IMR-90 (cell line): ENCODE measurements at regions not wholly inside any gene's neighbourhood (a gene's known extent, or its start where the extent isn't known, plus 50 kb on each side); places are given as distances from the start of the nearest gene placed in this dataset.

Experiments
- ATAC-seq: fragments of 200-7000 bp; cut with Tn5 transposase; 2 replicates; pipeline ENCODE4 v1.9.1; 2020; ENCODE audit warnings: low read depth, mild to moderate bottlenecking, moderate library complexity
- BruUV-seq: library from RNA; stranded (reverse); fragments of 400-500 nt; replicated peaks from 2 replicates; lab custom pipeline; 2021; lab: Mats Ljungman, UMichigan
- CTCF ChIA-PET: fragments of 300-600 bp; formaldehyde crosslinking; extraction: SDS; loops from one replicate; lab custom pipeline; 2021; ENCODE audit warnings: antibody characterized with exemption; lab: Yijun Ruan, JAX
- POLR2A ChIA-PET: fragments of 300-600 bp; sonication (Branson Sonifier 250); formaldehyde crosslinking; loops from one replicate; lab custom pipeline; 2022; ENCODE audit warnings: antibody characterized with exemption; ENCODE audit not compliant: unreplicated experiment; lab: Charles Lee
- DNase-seq: peaks from one replicate; pipeline ENCODE4 v3.0.0; 2013
- H2AFZ ChIP-seq: replicated peaks from 2 replicates; pipeline ENCODE3; 2013; ENCODE audit warnings: low read length, mild to moderate bottlenecking; ENCODE audit not compliant: poor library complexity
- H2AK5ac ChIP-seq: 2 replicates; pipeline ENCODE4 v1.6.1; 2013; ENCODE audit warnings: low read depth, low read length, inconsistent platforms
- H2AK9ac ChIP-seq: replicated peaks from 2 replicates; pipeline ENCODE3; 2013; ENCODE audit warnings: mild to moderate bottlenecking, low read depth, low read length, moderate library complexity; ENCODE audit not compliant: poor library complexity
- H2BK120ac ChIP-seq: 2 replicates; pipeline ENCODE4 v1.6.1; 2013; ENCODE audit warnings: low read depth, low read length, inconsistent platforms
- H2BK15ac ChIP-seq: 3 replicates; pipeline ENCODE4 v1.6.1; 2013; ENCODE audit warnings: low read depth, low read length, inconsistent platforms
- H2BK20ac ChIP-seq: 2 replicates; pipeline ENCODE4 v1.6.1; 2013; ENCODE audit warnings: low read depth, mild to moderate bottlenecking, inconsistent platforms, low read length, moderate library complexity
- H2BK5ac ChIP-seq: 2 replicates; pipeline ENCODE4 v1.6.1; 2013; ENCODE audit warnings: mild to moderate bottlenecking, low read depth, low read length, inconsistent platforms; ENCODE audit not compliant: poor library complexity, severe bottlenecking
- H3K14ac ChIP-seq: replicated peaks from 2 replicates; pipeline ENCODE4 v1.6.1; 2013; ENCODE audit warnings: low read depth, low read length, inconsistent platforms
- H3K18ac ChIP-seq: 2 replicates; pipeline ENCODE4 v1.6.1; 2013; ENCODE audit warnings: low read depth, low read length, control low read depth
- H3K23ac ChIP-seq: 2 replicates; pipeline ENCODE4 v1.6.1; 2013; ENCODE audit warnings: low read depth, low read length, inconsistent platforms
- H3K27ac ChIP-seq: 2 replicates; pipeline ENCODE4 v1.5.1; 2013; ENCODE audit warnings: mild to moderate bottlenecking, control low read depth, low read length; ENCODE audit not compliant: insufficient read depth
- H3K27me3 ChIP-seq: 2 replicates; pipeline ENCODE4 v1.6.1; 2013; ENCODE audit warnings: low read length; ENCODE audit not compliant: control insufficient read depth, insufficient read depth
- H3K36me3 ChIP-seq: 2 replicates; pipeline ENCODE4 v1.6.1; 2013; ENCODE audit warnings: low read length, mixed read lengths; ENCODE audit not compliant: control insufficient read depth, insufficient read depth
- H3K4ac ChIP-seq: 2 replicates; pipeline ENCODE4 v1.6.1; 2013; ENCODE audit warnings: low read depth, low read length, inconsistent platforms
- H3K4me1 ChIP-seq: 2 replicates; pipeline ENCODE4 v1.6.1; 2013; ENCODE audit warnings: low read length, mixed read lengths; ENCODE audit not compliant: control insufficient read depth, insufficient read depth
- H3K4me2 ChIP-seq: 2 replicates; pipeline ENCODE4 v1.6.1; 2013; ENCODE audit warnings: low read depth, mild to moderate bottlenecking, control low read depth, low read length, moderate library complexity
- H3K4me3 ChIP-seq: 2 replicates; pipeline ENCODE4 v1.5.1; 2013; ENCODE audit warnings: low read depth, mild to moderate bottlenecking, control low read depth, low read length, moderate library complexity; ENCODE audit not compliant: insufficient read depth
- H3K56ac ChIP-seq: 2 replicates; pipeline ENCODE4 v1.6.1; 2013; ENCODE audit warnings: low read length, inconsistent platforms; ENCODE audit not compliant: insufficient read depth; ENCODE audit errors: extremely low read depth
- H3K79me1 ChIP-seq, 2 experiments: 2 replicates each; pipeline ENCODE4 v1.6.1; 2013; ENCODE audit warnings: low read length in 2 of 2, inconsistent platforms in 1 of 2, low read depth in 1 of 2
- H3K9ac ChIP-seq: 2 replicates; pipeline ENCODE4 v1.6.1; 2013; ENCODE audit warnings: low read depth, low read length, control low read depth
- H3K9me1 ChIP-seq: 2 replicates; pipeline ENCODE4 v1.6.1; 2013; ENCODE audit warnings: low read length, inconsistent platforms; ENCODE audit not compliant: insufficient read depth
- H3K9me3 ChIP-seq: 2 replicates; pipeline ENCODE4 v1.6.1; 2013; ENCODE audit warnings: low read length; ENCODE audit not compliant: control insufficient read depth, insufficient read depth
- H4K20me1 ChIP-seq: 2 replicates; pipeline ENCODE4 v1.6.1; 2013; ENCODE audit warnings: low read length, inconsistent platforms; ENCODE audit not compliant: insufficient read depth
- H4K5ac ChIP-seq: 2 replicates; pipeline ENCODE4 v1.6.1; 2013; ENCODE audit warnings: mild to moderate bottlenecking, low read depth, low read length, control low read depth
- H4K8ac ChIP-seq, 2 experiments: 2 replicates each; pipeline ENCODE4 v1.6.1; 2013; ENCODE audit warnings: low read depth in 2 of 2, low read length in 2 of 2, control low read depth in 1 of 2, inconsistent platforms in 1 of 2
- H4K91ac ChIP-seq: 2 replicates; pipeline ENCODE4 v1.6.1; 2013; ENCODE audit warnings: low read depth, low read length, inconsistent platforms; ENCODE audit not compliant: insufficient read depth
- CEBPB ChIP-seq: IDR thresholded peaks from 2 replicates; pipeline ENCODE4 v1.6.1; 2012; ENCODE audit warnings: low read depth, low read length, improper control_type of control experiment
- FOS ChIP-seq: fragments of 150-350 bp; IDR thresholded peaks from 2 replicates; pipeline ENCODE4 v1.6.1; 2016; ENCODE audit warnings: low read depth, low read length
- MXI1 ChIP-seq: IDR thresholded peaks from 2 replicates; pipeline ENCODE4 v1.6.1; 2012; ENCODE audit warnings: low read depth, mild to moderate bottlenecking, low read length, moderate library complexity, borderline replicate concordance
- POLR2A ChIP-seq: IDR thresholded peaks from 2 replicates; pipeline ENCODE4 v1.6.1; 2012; ENCODE audit warnings: mild to moderate bottlenecking, low read depth, low read length
- WGBS, 2 experiments: methylation state at CpG; one replicate each; pipeline versions ENCODE4 v1.1.5 to v1.1.7; 2013; ENCODE audit warnings: missing lambda C conversion rate in 2 of 2; ENCODE audit not compliant: insufficient read length in 1 of 2; ENCODE audit errors: extremely low coverage in 2 of 2; 5-methylcytosine and 5-hydroxymethylcytosine counted together
- dilution Hi-C: fragments of 300-500 bp; cut with HindIII; formaldehyde crosslinking; loops from one replicate; pipeline ENCODE4 v1.14.3; 2018; ENCODE audit warnings: low sequenced_read_pairs; ENCODE audit not compliant: unreplicated experiment
- in situ Hi-C: fragments of 300-500 bp; cut with MboI; formaldehyde crosslinking; loops from 3 replicates; pipeline ENCODE4 v1.14.3; 2019; ENCODE audit warnings: low sequenced_read_pairs, inconsistent platforms, mixed read lengths
- intact Hi-C: fragments of 100-400 bp; cut with micrococcal nuclease; formaldehyde crosslinking; loops from 2 replicates; pipeline ENCODE4 v1.10.0; 2022
- TF ChIP-seq, protein P1 (sequence below): fragments of 150-350 bp; IDR thresholded peaks from 2 replicates; pipeline ENCODE4 v1.6.1; 2017; ENCODE audit warnings: mild to moderate bottlenecking, antibody characterized with exemption, low read length, low read depth

GRCh38 chr3:23667536-23668429, 138.0 kb upstream of the UBE2E1 start:
- peak overlapping the region; percentile 53 for H2AK9ac ChIP-seq
- no peak overlapping the region for H3K4me3 ChIP-seq
- no CpG with 5 or more reads among the region's 6 CpGs for WGBS, 2 experiments
- peak overlapping the region; percentile 30 to 81; a peak in 3 of 4 replicates for H4K8ac ChIP-seq
- peak overlapping the region; percentile 91 for H3K18ac ChIP-seq
- no peaks in the 10 kb centered on the region for H3K27me3 ChIP-seq
- H3K4ac ChIP-seq: peak overlapping the region; percentile 78
- peak overlapping the region; percentile 84 for H2BK120ac ChIP-seq
- H3K9me3 ChIP-seq: no peaks in the 10 kb centered on the region
- no peaks in the 10 kb centered on the region for H3K79me1 ChIP-seq
- peaks cover 9% of the 10 kb centered on the region for H3K4me1 ChIP-seq
- H2BK5ac ChIP-seq: peak overlapping the region; percentile 88
- dilution Hi-C loops: no loop called here
- CTCF ChIA-PET: interaction anchor here (0.6 kb wide), 1 partner anchor 486 kb away, joined by 4 read pairs; no protein-coding TSS in a partner anchor
- H3K56ac ChIP-seq: peak overlapping the region; percentile 49; the same call in 1 of the 2 replicates
- H2AFZ ChIP-seq: peak overlapping the region; percentile 49
- ATAC-seq: peak; percentile 26
- H3K4me2 ChIP-seq: peak overlapping the region; percentile 45
- H4K91ac ChIP-seq: peak overlapping the region; percentile 88
- H3K9me1 ChIP-seq: peaks cover 10% of the 10 kb centered on the region
- H3K14ac ChIP-seq: peak overlapping the region; percentile 73
- H3K9ac ChIP-seq: no peak overlapping the region
- H3K36me3 ChIP-seq: no peaks in the 10 kb centered on the region
- H2BK15ac ChIP-seq: peak overlapping the region; percentile 86
- peak overlapping the region; percentile 76 for H3K27ac ChIP-seq
- intact Hi-C loops: no loop called here
- in situ Hi-C loops: no loop called here
- peak overlapping the region; percentile 66; the same call in 1 of the 2 replicates for H3K23ac ChIP-seq
- no peaks in the 10 kb centered on the region for H4K20me1 ChIP-seq
- POLR2A ChIA-PET: no interaction called here
- DNase-seq: peak; percentile 72
- TF ChIP-seq POLR2A: no peak
- TF ChIP-seq MXI1: no peak
- 0 out of 2 replicates have a peak, but pooled peaks have one; percentile 14 for TF ChIP-seq FOS
- TF ChIP-seq, protein P1, sequence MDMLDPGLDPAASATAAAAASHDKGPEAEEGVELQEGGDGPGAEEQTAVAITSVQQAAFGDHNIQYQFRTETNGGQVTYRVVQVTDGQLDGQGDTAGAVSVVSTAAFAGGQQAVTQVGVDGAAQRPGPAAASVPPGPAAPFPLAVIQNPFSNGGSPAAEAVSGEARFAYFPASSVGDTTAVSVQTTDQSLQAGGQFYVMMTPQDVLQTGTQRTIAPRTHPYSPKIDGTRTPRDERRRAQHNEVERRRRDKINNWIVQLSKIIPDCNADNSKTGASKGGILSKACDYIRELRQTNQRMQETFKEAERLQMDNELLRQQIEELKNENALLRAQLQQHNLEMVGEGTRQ: 0 out of 2 replicates have a peak, but pooled peaks have one; percentile 18
- TF ChIP-seq CEBPB: peak; percentile 23; the same call in 1 of the 2 replicates
- H2BK20ac ChIP-seq: peak overlapping the region; percentile 94
- H4K5ac ChIP-seq: peak overlapping the region; percentile 47; the same call in 1 of the 2 replicates
- peak overlapping the region; percentile 90 for H2AK5ac ChIP-seq
- BruUV-seq: no TSS peak
